ENCODE measurements at regions not wholly inside any gene's neighbourhood (a gene's known extent, or its start where the extent isn't known, plus 50 kb on each side); places are given as distances from the start of the nearest gene placed in this dataset.

- DNase-seq (ENCODE audit: low read depth, low spot score) = no peak
Observed at GRCh38 chr2:2571301-2572150, 240.5 kb upstream of the MYT1L start.

GRCh38 chr2:2570871-2571270, 239.8 kb upstream of the MYT1L start:
- DNase-seq (ENCODE audit: low read depth, low spot score) = no peak

DNA sequence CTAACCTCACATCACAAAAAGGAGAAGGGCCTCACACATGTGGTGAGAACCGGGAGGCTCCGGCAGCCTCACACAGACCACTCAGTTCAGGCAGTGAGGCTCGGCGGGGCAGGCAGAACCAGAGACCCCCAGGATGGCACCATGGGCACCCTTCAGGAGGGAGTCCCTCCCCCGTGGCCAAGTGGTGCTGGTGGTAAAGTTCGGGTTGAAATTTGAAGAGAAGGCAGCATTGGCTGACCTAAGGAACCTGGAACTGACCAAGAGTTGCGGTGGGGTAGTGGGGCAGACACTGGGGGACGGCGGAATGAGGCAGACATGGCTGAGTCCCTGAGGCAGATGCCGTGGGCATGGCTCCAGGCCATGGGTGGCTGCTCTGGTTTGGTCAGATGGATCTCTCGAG, 239.3 kb upstream of the MYT1L start:
- no peak for DNase-seq (ENCODE audit: low read depth, low spot score)

DNA sequence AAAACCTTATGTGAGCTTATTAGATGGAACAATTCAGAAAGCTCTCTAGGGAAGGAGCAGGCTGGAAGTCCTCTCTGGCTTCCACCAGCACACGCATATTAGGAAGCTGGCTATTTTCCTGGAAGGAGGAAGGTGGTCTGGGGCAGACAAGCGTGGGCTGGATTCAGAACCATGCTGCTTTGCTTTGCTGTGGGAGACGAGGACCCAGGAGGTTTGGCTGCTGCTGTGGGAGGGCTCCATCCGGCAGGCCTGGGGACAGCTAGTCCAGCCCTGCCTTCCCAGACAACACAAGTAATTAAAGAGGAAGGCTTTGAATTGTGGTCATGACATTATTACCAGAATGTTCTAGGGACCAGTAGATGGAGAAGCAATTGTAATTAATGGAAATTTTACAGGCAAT, 238.8 kb upstream of the MYT1L start:
- no peak for DNase-seq (ENCODE audit: low read depth, low spot score)

GRCh38 chr2:2569306-2569705, 238.2 kb upstream of the MYT1L start:
- no peak for DNase-seq (ENCODE audit: low read depth, low spot score)

GRCh38 chr2:2568411-2568810, 237.3 kb upstream of the MYT1L start:
- DNase-seq (ENCODE audit: low read depth, low spot score) = no peak

DNA sequence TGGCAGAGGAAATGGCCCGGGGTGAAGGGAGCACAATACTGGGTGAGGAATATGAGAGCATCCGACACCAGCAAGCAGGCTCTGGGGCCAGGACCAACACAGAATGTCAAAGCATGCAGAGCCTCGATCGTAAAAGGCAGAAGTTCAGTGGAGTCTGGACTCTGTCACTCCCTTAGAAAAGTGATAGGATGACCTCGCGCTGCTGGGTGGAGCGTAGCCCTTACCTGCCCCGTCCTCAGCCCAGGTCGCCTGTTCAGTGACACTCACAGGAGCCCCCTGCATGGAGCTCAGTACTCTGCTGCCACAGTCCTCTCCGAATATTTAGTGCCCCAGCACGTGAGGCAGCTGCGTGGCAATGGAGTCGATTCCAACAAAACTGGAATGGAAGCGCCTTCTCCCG, 236.7 kb upstream of the MYT1L start:
- no peak for DNase-seq (ENCODE audit: low read depth, low spot score)

DNA sequence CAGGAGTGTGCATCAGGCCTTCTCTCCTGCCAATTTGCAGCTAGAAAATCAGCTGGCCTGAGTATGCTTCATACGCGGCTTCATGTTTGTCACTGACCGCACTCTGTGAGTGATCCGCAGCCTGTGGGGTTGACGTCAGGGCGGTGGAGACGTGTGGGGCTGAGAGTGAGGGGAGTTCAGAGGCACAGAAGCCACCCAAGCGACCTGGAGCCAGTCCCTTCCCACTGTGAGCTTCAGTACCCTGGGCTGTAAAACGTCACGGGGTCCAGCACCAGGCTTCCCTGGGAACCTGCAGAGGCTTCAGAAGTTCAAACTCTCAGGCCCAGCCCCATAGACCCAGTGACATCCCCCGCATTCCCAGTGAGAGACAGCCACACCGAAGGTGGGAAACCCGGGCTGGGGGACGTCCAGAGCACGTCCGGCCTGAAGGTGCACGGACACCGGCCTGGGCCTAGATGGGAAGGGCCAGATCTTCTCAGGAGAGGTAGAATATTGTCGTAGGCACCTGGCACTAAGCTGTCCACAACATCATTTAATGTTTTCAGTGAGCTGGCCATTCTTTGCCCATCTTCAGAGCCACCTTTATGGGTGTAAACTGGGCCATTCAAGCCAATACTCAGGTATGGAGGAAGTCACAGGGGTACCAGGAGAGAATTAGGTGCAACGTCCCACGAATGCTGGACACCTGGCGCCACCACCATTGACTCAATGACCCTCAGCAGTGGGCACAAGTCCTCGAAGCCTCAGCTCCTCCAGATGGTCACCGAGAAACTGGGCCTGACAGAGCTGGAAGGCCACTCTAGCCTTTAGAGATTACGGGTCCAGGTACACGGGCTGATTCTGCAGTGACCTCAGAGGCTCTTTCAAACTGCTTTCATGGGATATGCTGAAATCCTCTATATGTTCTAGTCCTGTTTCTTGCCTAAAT, 235.6 kb upstream of the MYT1L start:
- DNase-seq (ENCODE audit: low read depth, low spot score) = no peak

- no peak for DNase-seq (ENCODE audit: low read depth, low spot score)
Observed at GRCh38 chr2:2565671-2566070, 234.6 kb upstream of the MYT1L start.

- no peak for DNase-seq (ENCODE audit: low read depth, low spot score)
Observed at GRCh38 chr2:2564300-2565078, 233.4 kb upstream of the MYT1L start.

- DNase-seq (ENCODE audit: low read depth, low spot score) = no peak
Observed at GRCh38 chr2:2563309-2563860, 232.3 kb upstream of the MYT1L start.

GRCh38 chr2:2562867-2563266, 231.8 kb upstream of the MYT1L start:
- no peak for DNase-seq (ENCODE audit: low read depth, low spot score)

DNA sequence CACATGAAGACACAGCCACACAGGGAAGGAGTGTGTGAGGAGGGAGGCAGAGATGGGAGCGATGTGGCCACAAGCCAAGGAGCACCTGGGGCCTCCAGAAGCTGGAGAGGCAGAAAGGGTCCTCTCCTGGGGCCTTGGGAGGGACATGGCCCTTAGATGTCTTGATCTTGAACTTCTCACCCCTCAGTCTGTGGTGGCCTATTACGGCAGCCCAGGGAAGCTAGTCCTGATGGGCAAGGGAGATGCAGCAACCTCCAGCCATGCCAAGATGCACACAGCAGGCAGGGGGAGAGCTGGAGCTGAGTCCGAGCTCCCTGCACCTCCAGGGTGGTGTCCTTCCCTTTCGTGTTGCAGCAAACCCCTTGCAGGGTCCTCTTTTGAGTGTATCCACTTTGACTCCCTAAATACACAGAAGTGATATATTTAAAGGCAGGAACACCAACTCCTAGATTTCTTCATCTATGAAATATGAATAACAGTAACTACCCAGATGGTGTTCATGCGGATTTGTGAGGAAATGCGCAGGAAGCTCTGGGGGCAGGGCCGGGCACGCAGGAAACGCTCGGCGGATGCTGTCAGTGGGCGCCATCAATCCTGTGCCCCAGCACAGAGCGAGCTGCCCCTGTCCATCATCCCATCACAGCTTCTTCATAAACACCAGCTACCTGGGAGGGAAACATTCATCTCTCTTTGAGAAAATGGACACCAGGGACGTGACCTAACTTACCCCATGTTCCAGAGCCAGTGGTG, 230.4 kb upstream of the MYT1L start:
- DNase-seq (ENCODE audit: low read depth, low spot score) = no peak

GRCh38 chr2:2560374-2561015, 229.4 kb upstream of the MYT1L start:
- DNase-seq (ENCODE audit: low read depth, low spot score) = no peak

DNA sequence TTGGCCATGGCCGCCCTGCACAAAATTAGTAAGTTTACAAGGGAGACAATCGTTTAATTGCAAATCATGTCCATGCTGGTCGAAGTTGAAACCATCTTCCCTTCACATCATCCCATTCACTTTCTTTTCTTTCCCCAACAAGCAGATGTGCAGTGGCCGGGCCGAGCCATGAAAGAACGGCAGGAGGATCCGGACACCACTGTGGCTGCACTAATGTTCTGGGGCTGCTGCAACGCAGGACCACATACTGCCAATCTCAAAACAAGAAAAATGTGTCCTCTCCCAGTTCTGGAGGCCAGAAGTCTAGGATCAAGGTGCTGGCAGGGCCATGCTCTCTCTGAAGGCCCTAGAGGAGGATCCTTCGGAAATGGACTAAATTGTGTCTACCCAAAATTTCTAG, 227.4 kb upstream of the MYT1L start:
- no peak for DNase-seq (ENCODE audit: low read depth, low spot score)

GRCh38 chr2:2557475-2557874, 226.4 kb upstream of the MYT1L start:
- DNase-seq (ENCODE audit: low read depth, low spot score) = no peak

GRCh38 chr2:2550856-2551255, 219.8 kb upstream of the MYT1L start:
- DNase-seq (ENCODE audit: low read depth, low spot score) = no peak

DNA sequence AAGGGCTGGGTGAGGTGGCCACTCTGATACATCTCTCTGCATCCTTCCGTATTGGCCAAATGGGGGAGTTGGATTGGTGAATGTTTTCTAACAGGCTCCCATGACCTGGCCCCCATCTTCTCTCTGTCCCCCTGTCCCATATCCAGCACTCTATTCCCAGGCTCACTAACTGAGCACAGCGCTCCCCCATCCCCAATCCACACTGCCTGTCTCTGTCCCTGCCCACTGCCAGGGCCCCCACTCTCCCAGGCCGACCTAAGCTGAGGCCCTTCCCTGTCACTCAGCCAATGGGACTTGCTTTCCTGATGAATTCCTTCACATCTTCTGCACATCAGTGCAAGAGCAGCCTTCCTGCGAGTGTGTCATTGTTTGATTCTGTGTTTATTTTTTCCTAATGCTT, 216.8 kb upstream of the MYT1L start:
- DNase-seq (ENCODE audit: low read depth, low spot score) = no peak

GRCh38 chr2:2547451-2547850, 216.4 kb upstream of the MYT1L start:
- DNase-seq (ENCODE audit: low read depth, low spot score) = no peak

GRCh38 chr2:2546046-2546445, 215.0 kb upstream of the MYT1L start:
- DNase-seq (ENCODE audit: low read depth, low spot score) = no peak

Data from iPS DF 19.7 (cell line).